ENCODE measurements at regions not wholly inside any gene's neighbourhood (a gene's known extent, or its start where the extent isn't known, plus 50 kb on each side); places are given as distances from the start of the nearest gene placed in this dataset.

GRCh38 chr9:14501366-14501765, 187.4 kb upstream of the NFIB start:
- TF ChIP-seq CTCF (conservative IDR thresholded peaks at IDR 0.05), result no peak
- no peak overlapping the region for H3K27ac Mint-ChIP-seq
- peaks cover 4% of the 10 kb centered on the region for H3K27me3 Mint-ChIP-seq
- H3K9me3 Mint-ChIP-seq, result no peaks in the 10 kb centered on the region
- no peaks in the 10 kb centered on the region for H3K36me3 Mint-ChIP-seq
- H3K4me3 Mint-ChIP-seq, result no peak overlapping the region
- no peaks in the 10 kb centered on the region for H3K4me1 Mint-ChIP-seq (ENCODE audit: unreplicated experiment)
- DNase-seq (ENCODE audit: extremely low spot score, unreplicated experiment), result no peak

GRCh38 chr9:14500705-14501104, 186.8 kb upstream of the NFIB start:
- no peak for DNase-seq (ENCODE audit: extremely low spot score, unreplicated experiment)
- peaks cover 4% of the 10 kb centered on the region for H3K27me3 Mint-ChIP-seq

GRCh38 chr9:14499976-14500375, 186.0 kb upstream of the NFIB start:
- Mint-ChIP-seq H3K36me3 (no peaks in the 10 kb centered on the region), H3K4me1 (ENCODE audit: unreplicated experiment) (no peaks in the 10 kb centered on the region), H3K27me3 (peaks cover 4% of the 10 kb centered on the region), H3K4me3 (no peak overlapping the region), H3K27ac (no peak overlapping the region), H3K9me3 (no peaks in the 10 kb centered on the region)
- no peak for DNase-seq (ENCODE audit: extremely low spot score, unreplicated experiment)
- TF ChIP-seq CTCF (conservative IDR thresholded peaks at IDR 0.05), result no peak

More at GRCh38 chr9:14500705-14501104, 186.8 kb upstream of the NFIB start:
- Mint-ChIP-seq H3K36me3 (no peaks in the 10 kb centered on the region), H3K27ac (no peak overlapping the region), H3K9me3 (no peaks in the 10 kb centered on the region), H3K4me3 (no peak overlapping the region), H3K4me1 (ENCODE audit: unreplicated experiment) (no peaks in the 10 kb centered on the region)
- TF ChIP-seq CTCF (conservative IDR thresholded peaks at IDR 0.05), result no peak

- no peak for DNase-seq (ENCODE audit: extremely low spot score, unreplicated experiment)
- Mint-ChIP-seq H3K4me1 (ENCODE audit: unreplicated experiment) (no peaks in the 10 kb centered on the region), H3K9me3 (no peaks in the 10 kb centered on the region), H3K36me3 (no peaks in the 10 kb centered on the region), H3K27ac (no peak overlapping the region), H3K4me3 (no peak overlapping the region), H3K27me3 (peaks cover 4% of the 10 kb centered on the region)
- TF ChIP-seq CTCF (conservative IDR thresholded peaks at IDR 0.05), result no peak
Measured at GRCh38 chr9:14498824-14499223, 184.9 kb upstream of the NFIB start.

- no peaks in the 10 kb centered on the region for H3K4me1 Mint-ChIP-seq (ENCODE audit: unreplicated experiment)
- peaks cover 4% of the 10 kb centered on the region for H3K27me3 Mint-ChIP-seq
- H3K9me3 Mint-ChIP-seq, result no peaks in the 10 kb centered on the region
- DNase-seq (ENCODE audit: extremely low spot score, unreplicated experiment), result no peak
- no peak for TF ChIP-seq CTCF (conservative IDR thresholded peaks at IDR 0.05)
- H3K36me3 Mint-ChIP-seq, result no peaks in the 10 kb centered on the region
- H3K27ac Mint-ChIP-seq, result no peak overlapping the region
- no peak overlapping the region for H3K4me3 Mint-ChIP-seq
Measured at GRCh38 chr9:14497476-14497875, 183.5 kb upstream of the NFIB start.
